HG03571 (cell line): ENCODE measurements at regions not wholly inside any gene's neighbourhood (a gene's known extent, or its start where the extent isn't known, plus 50 kb on each side); places are given as distances from the start of the nearest gene placed in this dataset.

Source experiments
- ATAC-seq: cut with Tn5 transposase; IDR thresholded peaks from one replicate; pipeline ENCODE4 v1.9.1; 2021; ENCODE audit not compliant: unreplicated experiment

- ATAC-seq = no peak
Measured at GRCh38 chr17:55585629-55586028, 74.4 kb upstream of the SMIM36 start.

GRCh38 chr17:55584861-55585260 lies 73.6 kb upstream of the SMIM36 start:
- ATAC-seq = no peak

GRCh38 chr17:55584055-55584685 lies 72.9 kb upstream of the SMIM36 start:
- ATAC-seq = no peak

GRCh38 chr17:55582897-55583296 lies 71.6 kb upstream of the SMIM36 start:
- no peak for ATAC-seq

- peak; percentile 42 for ATAC-seq
Measured at GRCh38 chr17:55580596-55581133, 69.4 kb upstream of the SMIM36 start.

GRCh38 chr17:55577687-55578086 lies 66.4 kb upstream of the SMIM36 start:
- ATAC-seq = no peak

- ATAC-seq = peak; percentile 77
Measured at GRCh38 chr17:55576996-55577586, 65.8 kb upstream of the SMIM36 start.

- ATAC-seq = no peak
Measured at GRCh38 chr17:55576237-55576995, 65.2 kb upstream of the SMIM36 start.

GRCh38 chr17:55575058-55575636 lies 63.9 kb upstream of the SMIM36 start:
- ATAC-seq = no peak

GRCh38 chr17:55572599-55572998 lies 61.3 kb upstream of the SMIM36 start:
- no peak for ATAC-seq

GRCh38 chr17:55572139-55572538 lies 60.9 kb upstream of the SMIM36 start:
- ATAC-seq = no peak

- ATAC-seq = no peak
Measured at GRCh38 chr17:55571095-55571494, 59.8 kb upstream of the SMIM36 start.

- no peak for ATAC-seq
Measured at GRCh38 chr17:55570391-55570790, 59.1 kb upstream of the SMIM36 start.

- ATAC-seq = no peak
Measured at GRCh38 chr17:55567240-55568214, 56.3 kb upstream of the SMIM36 start.

- no peak for ATAC-seq
Measured at GRCh38 chr17:55564081-55564480, 52.8 kb upstream of the SMIM36 start.

GRCh38 chr17:55563363-55563762 lies 52.1 kb upstream of the SMIM36 start:
- no peak for ATAC-seq

- ATAC-seq = no peak
Measured at GRCh38 chr17:55561973-55562495, 50.8 kb upstream of the SMIM36 start.

GRCh38 chr17:55561316-55561972 lies 50.2 kb upstream of the SMIM36 start:
- ATAC-seq = no peak
